ENCODE measurements at regions not wholly inside any gene's neighbourhood (a gene's known extent, or its start where the extent isn't known, plus 50 kb on each side); places are given as distances from the start of the nearest gene placed in this dataset.

GRCh38 chr5:42108468-42108867 lies 183.4 kb downstream of the FBXO4 start:
- TF ChIP-seq EZH2 (optimal IDR thresholded peaks at IDR 0.05; ENCODE audit: low read depth, low read length) (no peak), EZH2phosphoT487 (IDR thresholded peaks at IDR 0.05; ENCODE audit: low read length) (no peak)
